ENCODE measurements at regions not wholly inside any gene's neighbourhood (a gene's known extent, or its start where the extent isn't known, plus 50 kb on each side); places are given as distances from the start of the nearest gene placed in this dataset.

GRCh38 chr7:24119852-24120251 lies 164.1 kb upstream of the NPY start:
- TF ChIP-seq CTCF (IDR thresholded peaks at IDR 0.05) = no peak
- no peak for TF ChIP-seq POLR2A (IDR thresholded peaks at IDR 0.05)
- TF ChIP-seq POLR2AphosphoS5 (IDR thresholded peaks at IDR 0.05) = no peak
